Fibroblast of pulmonary artery (primary cell): ENCODE measurements at regions not wholly inside any gene's neighbourhood (a gene's known extent, or its start where the extent isn't known, plus 50 kb on each side); places are given as distances from the start of the nearest gene placed in this dataset.
A peak's percentile ranks its signal among the peaks of the same experiment; 100 is the strongest.

Source experiments
- DNase-seq: peaks from one replicate; pipeline ENCODE4 v3.0.0-alpha.2; 2010; ENCODE audit warnings: low read depth
- H3K4me3 ChIP-seq: replicated peaks from 2 replicates; pipeline ENCODE4 v1.5.1; 2011; ENCODE audit warnings: low read depth, mild to moderate bottlenecking, control low read depth, low read length, moderate library complexity
- CTCF ChIP-seq: IDR thresholded peaks from 2 replicates; pipeline ENCODE4 v1.5.1; 2011; ENCODE audit warnings: mild to moderate bottlenecking, control low read depth, low read length, inconsistent platforms; ENCODE audit errors: missing control alignments

DNA sequence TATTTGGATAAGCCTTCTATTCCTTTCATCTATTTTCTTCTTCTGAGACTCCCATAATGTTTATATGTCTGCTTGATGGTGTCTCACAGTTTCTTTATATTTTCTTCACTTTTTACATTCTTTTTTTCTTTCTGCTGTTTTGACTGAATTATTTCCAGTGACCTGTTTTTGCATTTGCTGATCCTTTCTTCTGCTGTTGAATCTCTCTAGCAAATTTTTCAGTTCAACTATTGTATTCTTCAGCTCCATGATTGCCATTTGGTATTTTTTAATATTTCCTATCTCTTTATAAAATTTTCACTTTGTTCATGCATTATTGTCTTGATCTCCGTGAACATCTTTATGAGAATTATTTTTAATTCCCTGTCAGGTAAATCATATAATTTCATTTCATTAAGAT, 122.3 kb upstream of the ST6GALNAC5 start:
- H3K4me3 ChIP-seq, result no peak overlapping the region
- DNase-seq, result no peak
- no peak for TF ChIP-seq CTCF

GRCh38 chr1:76746206-76746605, 121.1 kb upstream of the ST6GALNAC5 start:
- TF ChIP-seq CTCF, result no peak
- H3K4me3 ChIP-seq, result no peak overlapping the region
- no peak for DNase-seq

GRCh38 chr1:76754730-76755129, 112.5 kb upstream of the ST6GALNAC5 start:
- DNase-seq, result no peak
- no peak for TF ChIP-seq CTCF
- H3K4me3 ChIP-seq, result no peak overlapping the region

DNA sequence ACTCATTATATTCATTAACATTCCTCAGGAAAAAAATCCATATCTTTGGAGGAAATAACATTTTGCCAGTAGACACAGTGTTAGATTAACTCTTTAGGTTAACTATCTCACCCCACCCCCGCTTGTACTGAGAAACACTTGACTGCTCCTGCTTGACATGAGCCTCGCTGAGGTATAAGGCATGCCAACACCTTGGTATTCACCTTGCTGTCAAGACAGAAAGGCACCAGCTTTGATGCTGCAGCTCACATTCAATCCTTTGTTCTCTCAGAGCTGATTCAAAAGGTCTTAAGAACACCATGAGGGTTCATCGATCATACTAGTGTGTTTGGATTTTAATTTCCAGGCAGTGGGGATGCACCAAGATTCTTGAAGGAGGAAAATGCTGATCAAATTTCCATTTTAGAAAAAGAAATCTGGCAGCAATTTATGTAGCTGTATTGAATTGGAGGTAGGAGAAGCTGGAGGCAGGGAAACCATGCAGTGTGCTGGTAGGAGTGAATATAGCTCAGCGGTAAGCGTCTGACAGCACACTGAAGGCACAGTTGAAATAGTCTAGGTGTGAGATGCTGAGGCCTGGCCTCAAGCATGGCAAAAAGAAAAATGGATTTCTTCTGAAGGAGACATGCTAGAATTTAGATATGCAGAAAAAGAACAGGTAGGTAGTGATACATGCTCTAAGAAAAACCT, 108.0 kb upstream of the ST6GALNAC5 start:
- no peak for DNase-seq
- no peak for TF ChIP-seq CTCF
- no peak overlapping the region for H3K4me3 ChIP-seq

- DNase-seq, result peak; percentile 47
- TF ChIP-seq CTCF, result no peak
- H3K4me3 ChIP-seq, result no peak overlapping the region
Observed at GRCh38 chr1:76759950-76760349, 107.3 kb upstream of the ST6GALNAC5 start.

DNA sequence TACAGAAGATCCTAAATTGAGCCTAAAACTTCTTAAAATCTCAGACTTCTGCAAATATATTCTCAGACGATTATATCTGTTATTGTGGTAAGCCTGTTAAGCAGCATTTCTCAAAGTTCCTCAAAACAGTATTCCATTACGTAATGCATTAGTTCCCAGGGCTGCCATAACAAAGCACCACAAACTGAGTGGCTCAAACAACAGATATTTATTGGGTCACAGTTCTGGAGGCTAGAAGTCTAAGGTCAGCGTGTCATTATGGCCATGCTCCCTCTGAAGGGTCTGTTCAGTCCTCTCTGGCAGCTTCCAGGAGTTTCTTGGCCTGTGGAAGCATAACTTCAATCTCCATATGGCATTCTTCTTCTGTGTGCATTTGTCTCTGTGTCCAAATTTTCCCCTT, 103.5 kb upstream of the ST6GALNAC5 start:
- no peak overlapping the region for H3K4me3 ChIP-seq
- no peak for DNase-seq
- TF ChIP-seq CTCF, result no peak

DNA sequence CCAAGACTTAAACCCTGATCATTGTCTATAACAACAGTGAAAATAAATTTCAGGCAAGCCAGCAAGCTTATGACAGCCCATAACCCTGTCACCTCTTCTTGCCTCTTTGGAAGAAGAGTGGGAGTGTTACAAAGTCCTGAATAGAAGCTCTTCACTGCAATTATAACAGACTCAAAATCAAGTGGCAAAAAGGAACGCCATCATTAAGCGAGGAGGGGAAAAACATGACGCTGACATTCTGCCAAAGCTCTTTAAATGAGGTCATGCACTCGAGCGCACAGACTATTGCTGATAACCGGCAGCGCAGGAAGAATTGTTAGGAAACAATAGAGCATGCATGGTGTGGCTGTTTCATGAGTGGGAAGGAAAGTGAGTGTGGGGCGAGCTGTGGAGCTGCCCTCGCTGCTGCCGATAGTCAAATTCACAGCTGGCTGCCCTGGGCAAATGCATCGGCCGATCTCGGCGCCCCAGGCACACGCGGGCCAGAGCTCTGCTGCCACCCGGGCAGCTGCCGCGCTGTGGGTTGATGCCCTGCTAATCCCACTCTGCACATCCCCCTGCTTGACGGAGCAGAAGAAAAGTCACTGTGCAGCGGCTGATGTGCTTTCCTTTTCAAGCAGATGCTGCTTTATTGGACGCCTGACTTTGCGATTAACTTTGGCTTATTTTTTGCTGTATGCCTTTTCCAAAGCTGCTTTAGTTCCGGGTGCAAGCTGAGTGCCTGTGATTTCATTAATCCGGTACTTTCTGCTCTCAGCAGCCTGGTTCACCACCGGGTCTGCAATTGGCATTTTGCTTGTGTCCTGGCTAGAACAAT, 102.4 kb upstream of the ST6GALNAC5 start:
- TF ChIP-seq CTCF, result no peak
- DNase-seq, result peak; percentile 26
- peak overlapping the region; percentile 36 for H3K4me3 ChIP-seq
